Smooth muscle cell (in vitro differentiated cells): ENCODE measurements at regions not wholly inside any gene's neighbourhood (a gene's known extent, or its start where the extent isn't known, plus 50 kb on each side); places are given as distances from the start of the nearest gene placed in this dataset.

Source experiments
- DNase-seq: peaks from one replicate; lab custom pipeline; 2025; ENCODE audit not compliant: unreplicated experiment; lab: John Stamatoyannopoulos, UW
- H2AFZ ChIP-seq: fragments of 200-600 bp; sonication (generic); 2 replicates; pipeline ENCODE4 v1.6.0; 2016; ENCODE audit warnings: antibody characterized with exemption, low read depth, mild to moderate bottlenecking
- H3F3A ChIP-seq: fragments of 200-600 bp; sonication (generic); 2 replicates; pipeline ENCODE4 v1.6.0; 2017; ENCODE audit warnings: antibody characterized with exemption, low read depth
- H3K27ac ChIP-seq: fragments of 200-600 bp; sonication (generic); 2 replicates; pipeline ENCODE4 v1.5.1; 2016; ENCODE audit warnings: low read depth, mild to moderate bottlenecking
- H3K27me3 ChIP-seq: fragments of 200-600 bp; sonication (generic); 2 replicates; pipeline ENCODE4 v1.6.1; 2016; ENCODE audit warnings: low read depth, mild to moderate bottlenecking
- H3K36me3 ChIP-seq: fragments of 200-600 bp; sonication (generic); 2 replicates; pipeline ENCODE4 v1.5.1; 2016; ENCODE audit warnings: low read depth
- H3K4me1 ChIP-seq: fragments of 200-600 bp; sonication (generic); 2 replicates; pipeline ENCODE4 v1.5.1; 2016; ENCODE audit warnings: low read depth
- H3K4me2 ChIP-seq: fragments of 200-600 bp; sonication (generic); 2 replicates; pipeline ENCODE4 v1.6.0; 2016; ENCODE audit warnings: mild to moderate bottlenecking
- H3K4me3 ChIP-seq: fragments of 200-600 bp; sonication (generic); 2 replicates; pipeline ENCODE4 v1.5.1; 2016; ENCODE audit warnings: mild to moderate bottlenecking
- H3K79me2 ChIP-seq: fragments of 200-600 bp; sonication (generic); 2 replicates; pipeline ENCODE4 v1.6.0; 2016; ENCODE audit warnings: low read depth, mild to moderate bottlenecking
- H3K9ac ChIP-seq: fragments of 200-600 bp; sonication (generic); 2 replicates; pipeline ENCODE4 v1.6.0; 2016; ENCODE audit warnings: low read depth
- H3K9me3 ChIP-seq: fragments of 200-600 bp; sonication (generic); replicated peaks from 2 replicates; pipeline ENCODE4 v1.5.1; 2016; ENCODE audit warnings: low read depth
- H4K20me1 ChIP-seq: fragments of 200-600 bp; sonication (generic); 2 replicates; pipeline ENCODE4 v1.6.0; 2016; ENCODE audit warnings: low read depth
- CTCF ChIP-seq: fragments of 200-600 bp; sonication (generic); IDR thresholded peaks from 2 replicates; pipeline ENCODE4 v1.5.1; 2017; ENCODE audit warnings: borderline replicate concordance, mild to moderate bottlenecking, antibody characterized with exemption; ENCODE audit not compliant: insufficient read depth, poor library complexity, severe bottlenecking
- WGBS: methylation state at CpG from one replicate; pipeline ENCODE4 v1.1.7; 2016; ENCODE audit warnings: low lambda C conversion rate; 5-methylcytosine and 5-hydroxymethylcytosine counted together

GRCh38 chr12:107543841-107544240 is 141.8 kb upstream of the PWP1 start:
- no peaks in the 10 kb centered on the region for H3K4me1 ChIP-seq
- H3K4me2 ChIP-seq = no peak overlapping the region
- H3K9ac ChIP-seq = no peak overlapping the region
- H2AFZ ChIP-seq = no peak overlapping the region
- TF ChIP-seq CTCF = no peak
- 81% methylated on average over 4 of the region's 4 CpGs for WGBS
- peaks cover 3% of the 10 kb centered on the region for H3K27me3 ChIP-seq
- no peaks in the 10 kb centered on the region for H3K79me2 ChIP-seq
- no peak overlapping the region for H3K27ac ChIP-seq
- H4K20me1 ChIP-seq = no peaks in the 10 kb centered on the region
- no peaks in the 10 kb centered on the region for H3K36me3 ChIP-seq
- H3F3A ChIP-seq = no peaks in the 10 kb centered on the region
- no peaks in the 10 kb centered on the region for H3K9me3 ChIP-seq
- H3K4me3 ChIP-seq = no peak overlapping the region
- no peak for DNase-seq

GRCh38 chr12:107544937-107545336 is 140.7 kb upstream of the PWP1 start:
- H4K20me1 ChIP-seq = no peaks in the 10 kb centered on the region
- H3F3A ChIP-seq = no peaks in the 10 kb centered on the region
- peaks cover 3% of the 10 kb centered on the region for H3K27me3 ChIP-seq
- H3K4me1 ChIP-seq = no peaks in the 10 kb centered on the region
- no peak for DNase-seq
- no peak overlapping the region for H2AFZ ChIP-seq
- no peaks in the 10 kb centered on the region for H3K36me3 ChIP-seq
- no peak for TF ChIP-seq CTCF
- no peak overlapping the region for H3K4me3 ChIP-seq
- H3K9ac ChIP-seq = no peak overlapping the region
- no peak overlapping the region for H3K27ac ChIP-seq
- 80% methylated on average over 2 of the region's 2 CpGs for WGBS
- H3K4me2 ChIP-seq = no peak overlapping the region
- no peaks in the 10 kb centered on the region for H3K79me2 ChIP-seq
- H3K9me3 ChIP-seq = no peaks in the 10 kb centered on the region

- Histone ChIP-seq H3K36me3 (no peaks in the 10 kb centered on the region), H3K27ac (no peak overlapping the region), H3K9me3 (no peaks in the 10 kb centered on the region), H3K27me3 (peaks cover 3% of the 10 kb centered on the region), H3K4me1 (no peaks in the 10 kb centered on the region), H3F3A (no peaks in the 10 kb centered on the region), H3K4me2 (no peak overlapping the region), H3K79me2 (no peaks in the 10 kb centered on the region), H3K4me3 (no peak overlapping the region), H2AFZ (no peak overlapping the region), H3K9ac (no peak overlapping the region), H4K20me1 (no peaks in the 10 kb centered on the region)
- 84% methylated on average over 6 of the region's 6 CpGs for WGBS
- no peak for TF ChIP-seq CTCF
- no peak for DNase-seq
Measured at GRCh38 chr12:107545737-107546353, 139.8 kb upstream of the PWP1 start.

- H3K27me3 ChIP-seq = peaks cover 3% of the 10 kb centered on the region
Measured at GRCh38 chr12:107547389-107547788, 138.2 kb upstream of the PWP1 start.

More at GRCh38 chr12:107547389-107547788, 138.2 kb upstream of the PWP1 start:
- H3K9ac ChIP-seq = no peak overlapping the region
- no peak overlapping the region for H3K4me3 ChIP-seq
- H3K9me3 ChIP-seq = no peaks in the 10 kb centered on the region
- no peaks in the 10 kb centered on the region for H3K36me3 ChIP-seq
- H3K79me2 ChIP-seq = no peaks in the 10 kb centered on the region
- H3K4me1 ChIP-seq = no peaks in the 10 kb centered on the region
- H3K4me2 ChIP-seq = no peak overlapping the region
- H3F3A ChIP-seq = no peaks in the 10 kb centered on the region
- no peaks in the 10 kb centered on the region for H4K20me1 ChIP-seq
- TF ChIP-seq CTCF = no peak
- no peak overlapping the region for H3K27ac ChIP-seq
- no peak overlapping the region for H2AFZ ChIP-seq
- no peak for DNase-seq
- WGBS = 91% methylated on average over 3 of the region's 3 CpGs
